K562 (cell line): ENCODE measurements at regions not wholly inside any gene's neighbourhood (a gene's known extent, or its start where the extent isn't known, plus 50 kb on each side); places are given as distances from the start of the nearest gene placed in this dataset.
"Not testable (repeated sequence)": the region's sequence is repeated elsewhere in the genome, so short reads cannot be mapped to it uniquely, and the experiment has no call there.

Experiments used
- ATAC-seq: fragments of 200-7000 bp; cut with Tn5 transposase; 3 replicates; pipeline ENCODE4 v1.9.1; 2020; ENCODE audit warnings: moderate library complexity
- BruUV-seq: library from RNA; stranded (reverse); fragments of 400-500 nt; replicated peaks from 2 replicates; lab custom pipeline; 2021; lab: Mats Ljungman, UMichigan
- CTCF ChIA-PET: fragments of 300-600 bp; formaldehyde crosslinking; extraction: SDS; loops from one replicate; lab custom pipeline; 2021; ENCODE audit warnings: low intra/inter-chr PET ratio; lab: Yijun Ruan, JAX
- POLR2A ChIA-PET: fragments of 300-600, 350-650 bp; sonication (Branson Sonifier 250); formaldehyde crosslinking; extraction: SDS; loops from one replicate; lab custom pipeline; 2021; ENCODE audit warnings: antibody characterized with exemption, inconsistent platforms; lab: Yijun Ruan, JAX
- DNase-seq, 4 experiments: peaks; one replicate each; pipeline versions ENCODE4 v3.0.0 to v3.0.0-alpha.2; 2011 to 2018; ENCODE audit warnings: low spot score in 3 of 4, mixed read lengths in 3 of 4; ENCODE audit errors: extremely low read depth in 1 of 4
- FAIRE-seq: peaks from 2 replicates; lab custom pipeline; 2011; peaks lifted over from hg19 to GRCh38; lab: Jason Lieb, UNC
- H2AFZ ChIP-seq: 2 replicates; pipeline ENCODE4 v1.6.0; 2011; ENCODE audit warnings: low read depth, low read length, control low read depth, inconsistent platforms
- H3K27ac ChIP-seq: fragments of 200-600 bp; 3 replicates; pipeline ENCODE4 v1.8.0; 2011; ENCODE audit warnings: low read depth, mild to moderate bottlenecking, control low read depth, inconsistent platforms, low read length, moderate library complexity, mixed read lengths; ENCODE audit errors: extremely low read depth
- H3K27me3 ChIP-seq, 2 experiments: fragments of 300-600 bp in 1 of 2; 2 replicates in 1 of 2; 3 replicates in 1 of 2; pipeline versions ENCODE4 v1.6.0 to v1.8.0; 2011; ENCODE audit warnings: inconsistent platforms in 2 of 2, low read length in 2 of 2, mild to moderate bottlenecking in 1 of 2, mixed read lengths in 1 of 2, moderate library complexity in 1 of 2; ENCODE audit not compliant: control insufficient read depth in 2 of 2, insufficient read depth in 2 of 2
- H3K36me3 ChIP-seq: fragments of 300-600 bp; 3 replicates; pipeline ENCODE4 v1.8.0; 2011; ENCODE audit warnings: mild to moderate bottlenecking, low read length, inconsistent platforms; ENCODE audit not compliant: control insufficient read depth, insufficient read depth
- H3K4me1 ChIP-seq, 2 experiments: fragments of 200-600 bp in 1 of 2; replicated peaks in 1 of 2; 2 replicates in 1 of 2; 3 replicates in 1 of 2; pipeline versions ENCODE4 v1.5.1 to v1.8.0; 2011; ENCODE audit warnings: inconsistent platforms in 2 of 2, low read length in 2 of 2, mild to moderate bottlenecking in 1 of 2, mixed read lengths in 1 of 2, moderate library complexity in 1 of 2; ENCODE audit not compliant: control insufficient read depth in 2 of 2, insufficient read depth in 2 of 2
- H3K4me2 ChIP-seq: 2 replicates; pipeline ENCODE4 v1.6.1; 2011; ENCODE audit warnings: low read length, control low read depth, inconsistent platforms, mixed read lengths; ENCODE audit not compliant: insufficient read depth
- H3K4me3 ChIP-seq: fragments of 200-600 bp; sonication (generic), shearing (Covaris generic); 2 replicates; pipeline ENCODE4 v1.5.1; 2016; ENCODE audit warnings: control low read depth, inconsistent platforms
- H3K79me2 ChIP-seq: fragments of 200-600 bp; 3 replicates; pipeline ENCODE4 v1.8.0; 2011; ENCODE audit warnings: low read length, inconsistent platforms; ENCODE audit not compliant: control insufficient read depth, insufficient read depth
- H3K9ac ChIP-seq, 2 experiments: 2 replicates each; pipeline versions ENCODE4 v1.6.0 to v1.6.1; 2011; ENCODE audit warnings: low read depth in 2 of 2, low read length in 2 of 2, control low read depth in 1 of 2, inconsistent platforms in 1 of 2, mild to moderate bottlenecking in 1 of 2, mixed read lengths in 1 of 2; ENCODE audit not compliant: insufficient read depth in 1 of 2
- H3K9me1 ChIP-seq: one replicate; pipeline ENCODE4 v1.6.0; 2011; ENCODE audit warnings: inconsistent platforms, mild to moderate bottlenecking, low read length, moderate library complexity; ENCODE audit not compliant: control insufficient read depth, insufficient read depth
- H3K9me3 ChIP-seq: replicated peaks from 2 replicates; pipeline ENCODE4 v1.5.1; 2011; ENCODE audit warnings: low read depth, low read length, inconsistent platforms; ENCODE audit not compliant: control insufficient read depth, insufficient read depth
- H4K20me1 ChIP-seq: replicated peaks from 2 replicates; pipeline ENCODE4 v1.6.1; 2011; ENCODE audit warnings: low read length, inconsistent platforms, mixed read lengths; ENCODE audit not compliant: control insufficient read depth, insufficient read depth
- WGBS: fragments of 100-300 bp; shearing (Covaris generic); methylation state at CpG from one replicate; pipeline ENCODE4 v1.1.6; 2016; ENCODE audit warnings: low coverage, mixed read lengths; ENCODE audit not compliant: insufficient coverage; ENCODE audit errors: missing lambda C conversion rate; 5-methylcytosine and 5-hydroxymethylcytosine counted together
- in situ Hi-C: fragments of 300-500 bp; cut with MboI; formaldehyde crosslinking; loops from 4 replicates; pipeline ENCODE4 v1.15.0; 2018; ENCODE audit warnings: inconsistent platforms, mixed read lengths
- intact Hi-C: fragments of 100-400 bp; cut with micrococcal nuclease; formaldehyde crosslinking; loops from 2 replicates; pipeline ENCODE4 v1.14.2; 2022

DNA sequence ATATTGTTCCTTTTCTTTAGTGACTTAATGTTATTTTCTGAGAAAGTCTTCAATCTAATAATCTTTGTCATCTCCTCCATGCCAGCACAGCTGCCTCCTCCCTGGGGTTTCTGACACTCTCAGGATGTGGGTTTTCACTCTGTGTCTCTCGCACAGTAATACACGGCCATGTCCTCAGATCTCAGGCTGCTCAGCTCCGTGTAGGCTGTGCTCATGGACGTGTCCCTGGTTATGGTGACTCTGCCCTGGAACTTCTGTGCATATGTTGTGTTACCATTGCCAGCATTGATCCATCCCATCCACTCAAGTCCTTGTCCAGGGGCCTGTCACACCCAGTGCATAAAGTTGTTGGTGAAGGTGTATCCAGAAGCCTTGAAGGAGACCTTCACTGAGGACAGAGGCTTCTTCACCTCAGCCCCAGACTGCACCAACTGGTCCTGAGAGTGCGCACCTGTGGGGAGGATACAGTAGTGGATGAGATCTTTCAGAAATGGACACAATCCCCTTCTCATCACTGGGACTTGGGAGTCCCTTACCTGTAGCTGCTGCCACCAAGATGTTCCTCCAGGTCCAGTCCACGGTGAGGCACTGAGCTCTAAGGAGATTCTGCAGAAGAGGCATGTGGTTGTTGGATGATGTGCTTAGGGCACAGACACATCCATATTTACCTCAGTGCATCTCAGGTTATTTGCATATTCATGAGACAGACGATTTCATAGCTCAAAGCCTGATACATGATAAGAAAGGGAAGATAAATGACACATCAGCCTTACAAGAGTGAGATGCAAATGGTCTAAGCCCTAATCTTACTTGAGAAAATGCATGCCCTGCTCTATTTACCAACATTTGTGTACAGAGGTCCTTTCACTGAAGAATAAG is 114.7 kb downstream of the OR4M2 start:
- H2AFZ ChIP-seq, H4K20me1 ChIP-seq, BruUV-seq, H3K79me2 ChIP-seq, POLR2A ChIA-PET, ATAC-seq, H3K36me3 ChIP-seq, H3K4me1 ChIP-seq, H3K4me3 ChIP-seq, intact Hi-C loops, H3K9me3 ChIP-seq, DNase-seq, CTCF ChIA-PET, FAIRE-seq, H3K27ac ChIP-seq, H3K27me3 ChIP-seq, H3K9me1 ChIP-seq, H3K9ac ChIP-seq, H3K4me2 ChIP-seq: not testable (repeated sequence)
- in situ Hi-C loops, result loop anchor here (5.0 kb wide), 1 partner anchor 438 kb away; no protein-coding TSS in a partner anchor
- no CpG with 5 or more reads among the region's 7 CpGs for WGBS

- H3K4me2 ChIP-seq, POLR2A ChIA-PET, H3K27me3 ChIP-seq, H3K4me3 ChIP-seq, H2AFZ ChIP-seq, H3K36me3 ChIP-seq, FAIRE-seq, ATAC-seq, intact Hi-C loops, H3K9ac ChIP-seq, H3K9me3 ChIP-seq, H3K4me1 ChIP-seq, CTCF ChIA-PET, BruUV-seq, H3K27ac ChIP-seq, H4K20me1 ChIP-seq, H3K9me1 ChIP-seq, DNase-seq, H3K79me2 ChIP-seq: not testable (repeated sequence)
- no CpG with 5 or more reads among the region's 2 CpGs for WGBS
- in situ Hi-C loops, result loop anchor here (5.0 kb wide), 1 partner anchor 439 kb away; no protein-coding TSS in a partner anchor
These were observed 116.1 kb downstream of the OR4M2 start for GRCh38 chr15:22196423-22196822.

GRCh38 chr15:22200417-22200816 is 120.1 kb downstream of the OR4M2 start:
- ATAC-seq, POLR2A ChIA-PET, H3K27ac ChIP-seq, H3K36me3 ChIP-seq, H3K27me3 ChIP-seq, H3K4me3 ChIP-seq, H3K9ac ChIP-seq, H3K4me2 ChIP-seq, H3K9me3 ChIP-seq, H4K20me1 ChIP-seq, FAIRE-seq, H2AFZ ChIP-seq, in situ Hi-C loops, intact Hi-C loops, H3K79me2 ChIP-seq, H3K4me1 ChIP-seq, BruUV-seq, CTCF ChIA-PET, H3K9me1 ChIP-seq, DNase-seq: not testable (repeated sequence)
- WGBS, result no CpG with 5 or more reads among the region's 3 CpGs
